ENCODE measurements at regions not wholly inside any gene's neighbourhood (a gene's known extent, or its start where the extent isn't known, plus 50 kb on each side); places are given as distances from the start of the nearest gene placed in this dataset.

GRCh38 chr2:128638341-128639119, 319.9 kb upstream of the HS6ST1 start:
- DNase-seq (ENCODE audit: low spot score in 2 of 2) (no peak), ATAC-seq (no peak)
- Mint-ChIP-seq H3K27ac (no peak overlapping the region), H3K36me3 (no peaks in the 10 kb centered on the region), H3K9me3 (no peaks in the 10 kb centered on the region)

GRCh38 chr2:128639120-128639477, 320.4 kb upstream of the HS6ST1 start:
- H3K9me3 Mint-ChIP-seq, result no peaks in the 10 kb centered on the region

GRCh38 chr2:128639693-128640092, 321.0 kb upstream of the HS6ST1 start:
- DNase-seq (ENCODE audit: low spot score in 2 of 2), result peak in 1 of 2 donors; percentile 44
- Mint-ChIP-seq H3K9me3 (no peaks in the 10 kb centered on the region), H3K27ac (no peak overlapping the region), H3K36me3 (no peaks in the 10 kb centered on the region)
- ATAC-seq, result no peak

More at GRCh38 chr2:128639120-128639477, 320.4 kb upstream of the HS6ST1 start:
- DNase-seq (ENCODE audit: low spot score in 2 of 2) (no peak), ATAC-seq (no peak)
- Mint-ChIP-seq H3K27ac (no peak overlapping the region), H3K36me3 (no peaks in the 10 kb centered on the region)

- no peaks in the 10 kb centered on the region for H3K9me3 Mint-ChIP-seq
- H3K36me3 Mint-ChIP-seq, result no peaks in the 10 kb centered on the region
These were observed 321.6 kb upstream of the HS6ST1 start for GRCh38 chr2:128640166-128640844.

GRCh38 chr2:128640845-128641360, 322.2 kb upstream of the HS6ST1 start:
- H3K27ac Mint-ChIP-seq, result no peak overlapping the region
- ATAC-seq (no peak), DNase-seq (ENCODE audit: low spot score in 2 of 2) (peak in 1 of 2 donors; percentile 31)
- no peaks in the 10 kb centered on the region for H3K9me3 Mint-ChIP-seq
- no peaks in the 10 kb centered on the region for H3K36me3 Mint-ChIP-seq

More at GRCh38 chr2:128640166-128640844, 321.6 kb upstream of the HS6ST1 start:
- ATAC-seq, result no peak
- no peak for DNase-seq (ENCODE audit: low spot score in 2 of 2)
- H3K27ac Mint-ChIP-seq, result no peak overlapping the region

GRCh38 chr2:128641421-128642080, 322.9 kb upstream of the HS6ST1 start:
- peak in 1 of 2 donors; percentile 34 for DNase-seq (ENCODE audit: low spot score in 2 of 2)
- Mint-ChIP-seq H3K27ac (peak overlapping the region; percentile 20 to 22), H3K9me3 (no peaks in the 10 kb centered on the region), H3K36me3 (no peaks in the 10 kb centered on the region)
- no peak for ATAC-seq

GRCh38 chr2:128642316-128642715, 323.6 kb upstream of the HS6ST1 start:
- DNase-seq (ENCODE audit: low spot score in 2 of 2) (peak in 1 of 2 donors; percentile 18), ATAC-seq (no peak)
- Mint-ChIP-seq H3K9me3 (no peaks in the 10 kb centered on the region), H3K36me3 (no peaks in the 10 kb centered on the region), H3K27ac (no peak overlapping the region)

- Mint-ChIP-seq H3K9me3 (no peaks in the 10 kb centered on the region), H3K36me3 (no peaks in the 10 kb centered on the region), H3K27ac (no peak overlapping the region)
- DNase-seq (ENCODE audit: low spot score in 2 of 2), result peak in 1 of 2 donors; percentile 18
- no peak for ATAC-seq
These were observed 324.2 kb upstream of the HS6ST1 start for GRCh38 chr2:128642821-128643220.

GRCh38 chr2:128643221-128644065, 324.8 kb upstream of the HS6ST1 start:
- DNase-seq (ENCODE audit: low spot score in 2 of 2) (peak in 1 of 2 donors; percentile 18), ATAC-seq (no peak)
- no peaks in the 10 kb centered on the region for H3K36me3 Mint-ChIP-seq
- no peak overlapping the region for H3K27ac Mint-ChIP-seq
- no peaks in the 10 kb centered on the region for H3K9me3 Mint-ChIP-seq

GRCh38 chr2:128644156-128644555, 325.5 kb upstream of the HS6ST1 start:
- DNase-seq (ENCODE audit: low spot score in 2 of 2), result peak in 1 of 2 donors; percentile 9
- Mint-ChIP-seq H3K36me3 (no peaks in the 10 kb centered on the region), H3K27ac (no peak overlapping the region), H3K9me3 (no peaks in the 10 kb centered on the region)
- no peak for ATAC-seq

- no peaks in the 10 kb centered on the region for H3K9me3 Mint-ChIP-seq
- peak in 1 of 2 donors; percentile 7 for DNase-seq (ENCODE audit: low spot score in 2 of 2)
- no peaks in the 10 kb centered on the region for H3K36me3 Mint-ChIP-seq
- H3K27ac Mint-ChIP-seq, result peak overlapping the region in 1 of 2 donors; percentile 68
- ATAC-seq, result no peak
These were observed 326.1 kb upstream of the HS6ST1 start for GRCh38 chr2:128644718-128645256.

- DNase-seq (ENCODE audit: low spot score in 2 of 2) (no peak), ATAC-seq (no peak)
- Mint-ChIP-seq H3K27ac (peak overlapping the region in 1 of 2 donors; percentile 7), H3K9me3 (no peaks in the 10 kb centered on the region), H3K36me3 (no peaks in the 10 kb centered on the region)
These were observed 327.0 kb upstream of the HS6ST1 start for GRCh38 chr2:128645631-128646030.

GRCh38 chr2:128646091-128646490, 327.4 kb upstream of the HS6ST1 start:
- Mint-ChIP-seq H3K36me3 (no peaks in the 10 kb centered on the region), H3K9me3 (no peaks in the 10 kb centered on the region), H3K27ac (no peak overlapping the region)
- no peak for DNase-seq (ENCODE audit: low spot score in 2 of 2)
- ATAC-seq, result no peak

- DNase-seq (ENCODE audit: low spot score in 2 of 2), result no peak
- Mint-ChIP-seq H3K9me3 (no peaks in the 10 kb centered on the region), H3K27ac (no peak overlapping the region), H3K36me3 (no peaks in the 10 kb centered on the region)
- ATAC-seq, result no peak
These were observed 328.0 kb upstream of the HS6ST1 start for GRCh38 chr2:128646691-128647090.

- H3K27ac Mint-ChIP-seq, result no peak overlapping the region
- H3K9me3 Mint-ChIP-seq, result no peaks in the 10 kb centered on the region
- no peaks in the 10 kb centered on the region for H3K36me3 Mint-ChIP-seq
- DNase-seq (ENCODE audit: low spot score in 2 of 2) (no peak), ATAC-seq (peak; percentile 31 to 40)
These were observed 332.3 kb upstream of the HS6ST1 start for GRCh38 chr2:128651000-128651399.

- Mint-ChIP-seq H3K27ac (no peak overlapping the region), H3K36me3 (no peaks in the 10 kb centered on the region), H3K9me3 (no peaks in the 10 kb centered on the region)
- no peak for DNase-seq (ENCODE audit: low spot score in 2 of 2)
- ATAC-seq, result no peak
These were observed 335.7 kb upstream of the HS6ST1 start for GRCh38 chr2:128654408-128654807.

All from activated naive CD4-positive, alpha-beta T cell treated with anti-CD3 and anti-CD28 coated beads, Interleukin-2, amount 50 U/mL, for 72 hours (primary cell).